Kidney (tissue), 13 donors: ENCODE measurements at regions not wholly inside any gene's neighbourhood (a gene's known extent, or its start where the extent isn't known, plus 50 kb on each side); places are given as distances from the start of the nearest gene placed in this dataset.

Source experiments
- DNase-seq, 5 donors: peaks; one replicate each; pipeline ENCODE4 v3.0.0-alpha.2; 2013 to 2020
- FAIRE-seq: peaks from 2 replicates; lab custom pipeline; 2012; peaks lifted over from hg19 to GRCh38; lab: Jason Lieb, UNC
- H3K27ac ChIP-seq, 2 donors: one replicate each; pipeline ENCODE4 v1.7.0; 2013; ENCODE audit warnings: low read depth in 2 of 2, low read length in 2 of 2, inconsistent platforms in 1 of 2
- H3K27me3 ChIP-seq: one replicate; pipeline ENCODE4 v1.7.1; 2013; ENCODE audit warnings: low read length, inconsistent platforms; ENCODE audit not compliant: control insufficient read depth, insufficient read depth
- H3K36me3 ChIP-seq, 3 donors: one replicate each; pipeline versions ENCODE4 v1.7.0 to v1.7.1; 2013; ENCODE audit warnings: low read length in 3 of 3, control low read depth in 1 of 3, inconsistent platforms in 1 of 3; ENCODE audit not compliant: insufficient read depth in 3 of 3, control insufficient read depth in 2 of 3
- H3K4me1 ChIP-seq, 3 donors: one replicate each; pipeline versions ENCODE4 v1.7.0 to v1.7.1; 2013; ENCODE audit warnings: low read length in 3 of 3, inconsistent platforms in 1 of 3, low read depth in 1 of 3; ENCODE audit not compliant: control insufficient read depth in 2 of 3, insufficient read depth in 2 of 3
- H3K4me3 ChIP-seq, 3 donors: one replicate each; pipeline versions ENCODE4 v1.7.0 to v1.8.1; 2013; ENCODE audit warnings: low read length in 3 of 3, control low read depth in 1 of 3, inconsistent platforms in 1 of 3
- H3K9ac ChIP-seq, 3 donors: one replicate each; pipeline versions ENCODE4 v1.7.0 to v1.7.1; 2013; ENCODE audit warnings: low read length in 3 of 3, control low read depth in 1 of 3, inconsistent platforms in 1 of 3
- H3K9me3 ChIP-seq, 3 donors: one replicate each; pipeline versions ENCODE4 v1.7.0 to v1.7.1; 2013; ENCODE audit warnings: low read length in 3 of 3, control low read depth in 1 of 3, inconsistent platforms in 1 of 3; ENCODE audit not compliant: control insufficient read depth in 2 of 3, insufficient read depth in 1 of 3
- intact Hi-C: fragments of 100-400 bp; cut with DNase I; formaldehyde crosslinking; loops from one replicate; pipeline ENCODE4 v1.11.1; 2022
- TF ChIP-seq, protein P1 (sequence below): IDR thresholded peaks from 3 replicates; pipeline ENCODE4 v1.5.1; 2012; ENCODE audit warnings: mild to moderate bottlenecking, moderate library complexity, borderline replicate concordance; ENCODE audit not compliant: insufficient read depth; ENCODE audit errors: extremely low read depth
- donor health status: control.
- donor health status: control.
- donor health status: control.
- donor health status: control.
- donor health status: control.
- donor health status: DM: yes; HTN: yes; CAD: no.
- donor health status: Normal renal cell carcinoma (clear cell type).

DNA sequence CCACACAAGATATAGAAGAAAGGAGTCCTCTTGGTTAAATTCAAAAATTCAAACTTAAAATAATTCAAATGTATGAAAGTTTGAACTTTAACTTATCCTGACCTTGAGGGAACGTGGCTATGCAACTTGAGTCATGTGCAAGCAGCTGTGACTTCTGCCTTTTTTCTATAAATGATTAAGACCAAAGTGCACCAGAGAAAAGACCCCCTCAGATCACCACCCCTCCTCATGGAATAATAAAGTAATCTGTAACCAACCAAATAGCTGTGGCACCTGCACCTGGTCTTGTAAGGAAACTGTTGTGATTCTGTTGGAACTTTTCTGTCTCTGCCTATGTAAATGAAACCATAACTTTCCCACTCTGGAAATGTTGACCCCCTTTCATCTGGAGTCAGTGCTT is 141.1 kb upstream of the GGTLC1 start:
- Histone ChIP-seq H3K9ac (no peak overlapping the region), H3K4me1 (peaks cover 0 to 17% (median 3%) of the 10 kb centered on the region in 3 donors), H3K4me3 (no peak overlapping the region), H3K9me3 (peaks cover 0 to 4% (median 0%) of the 10 kb centered on the region in 3 donors), H3K27me3 (no peaks in the 10 kb centered on the region), H3K27ac (peak overlapping the region in 1 of 2 donors; percentile 43), H3K36me3 (no peaks in the 10 kb centered on the region)
- intact Hi-C loops = no loop called here
- peak in 2 of 5 donors; percentile 68 to 70 for DNase-seq
- TF ChIP-seq, protein P1, sequence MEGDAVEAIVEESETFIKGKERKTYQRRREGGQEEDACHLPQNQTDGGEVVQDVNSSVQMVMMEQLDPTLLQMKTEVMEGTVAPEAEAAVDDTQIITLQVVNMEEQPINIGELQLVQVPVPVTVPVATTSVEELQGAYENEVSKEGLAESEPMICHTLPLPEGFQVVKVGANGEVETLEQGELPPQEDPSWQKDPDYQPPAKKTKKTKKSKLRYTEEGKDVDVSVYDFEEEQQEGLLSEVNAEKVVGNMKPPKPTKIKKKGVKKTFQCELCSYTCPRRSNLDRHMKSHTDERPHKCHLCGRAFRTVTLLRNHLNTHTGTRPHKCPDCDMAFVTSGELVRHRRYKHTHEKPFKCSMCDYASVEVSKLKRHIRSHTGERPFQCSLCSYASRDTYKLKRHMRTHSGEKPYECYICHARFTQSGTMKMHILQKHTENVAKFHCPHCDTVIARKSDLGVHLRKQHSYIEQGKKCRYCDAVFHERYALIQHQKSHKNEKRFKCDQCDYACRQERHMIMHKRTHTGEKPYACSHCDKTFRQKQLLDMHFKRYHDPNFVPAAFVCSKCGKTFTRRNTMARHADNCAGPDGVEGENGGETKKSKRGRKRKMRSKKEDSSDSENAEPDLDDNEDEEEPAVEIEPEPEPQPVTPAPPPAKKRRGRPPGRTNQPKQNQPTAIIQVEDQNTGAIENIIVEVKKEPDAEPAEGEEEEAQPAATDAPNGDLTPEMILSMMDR = no peak
- FAIRE-seq = no peak

DNA sequence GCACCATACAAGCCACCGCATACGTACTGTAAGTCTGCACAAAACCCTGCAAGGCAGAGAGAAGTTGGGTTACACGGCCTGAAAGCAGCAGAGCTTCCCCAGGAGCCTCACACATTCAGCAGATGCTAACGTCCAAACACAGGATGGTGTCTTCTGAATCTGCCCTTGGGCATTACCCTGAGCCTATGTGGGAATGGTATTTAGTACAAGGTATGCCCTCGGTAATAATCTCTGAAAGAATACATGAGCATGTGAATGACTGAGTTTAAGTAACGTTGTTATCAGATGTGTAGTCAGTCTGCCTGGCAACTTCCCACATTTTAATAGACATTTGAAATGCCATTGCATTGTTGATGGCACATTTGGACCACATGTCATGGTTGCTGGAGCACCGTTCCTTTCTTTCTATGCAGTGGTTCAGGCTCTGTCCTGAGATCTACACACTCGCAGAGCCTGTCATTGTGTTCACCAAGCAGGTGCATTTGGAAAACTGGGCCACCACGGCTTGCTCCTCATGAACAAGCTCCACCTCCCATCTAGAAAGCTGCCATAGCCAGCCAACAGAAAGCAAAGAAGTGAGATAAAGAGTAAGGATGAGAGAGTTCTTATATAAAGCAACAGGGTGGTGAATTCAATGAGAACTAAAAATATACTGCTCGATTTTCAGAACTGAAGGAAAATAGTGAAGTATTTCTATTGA is 136.5 kb upstream of the GGTLC1 start:
- TF ChIP-seq, protein P1 = no peak
- H3K9ac ChIP-seq = no peak overlapping the region
- H3K27me3 ChIP-seq = no peaks in the 10 kb centered on the region
- intact Hi-C loops = no loop called here
- no peak overlapping the region for H3K4me3 ChIP-seq
- H3K4me1 ChIP-seq = no peaks in the 10 kb centered on the region
- FAIRE-seq (no peak), DNase-seq (no peak)
- H3K27ac ChIP-seq = no peak overlapping the region
- peaks cover 0 to 4% (median 0%) of the 10 kb centered on the region in 3 donors for H3K9me3 ChIP-seq
- H3K36me3 ChIP-seq = no peaks in the 10 kb centered on the region

DNA sequence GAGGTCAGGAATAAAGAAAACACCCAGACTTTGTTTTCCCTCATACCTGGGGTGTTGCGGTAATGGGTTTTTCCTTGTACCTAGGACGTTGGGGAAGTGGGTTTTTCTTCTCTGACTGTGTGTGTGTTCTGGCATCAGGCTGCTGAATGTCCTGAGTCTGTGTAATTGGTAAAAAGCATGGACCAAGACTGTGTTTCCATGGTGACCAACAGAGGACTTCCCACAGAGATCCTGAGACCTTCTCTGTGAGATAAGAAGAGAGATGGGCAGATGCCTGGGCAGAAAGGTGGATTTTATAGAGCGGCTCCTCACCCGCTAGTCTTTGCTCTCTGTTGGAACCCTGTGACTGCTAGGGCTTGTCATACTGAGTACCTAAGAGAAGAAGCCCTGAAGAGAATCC is 135.4 kb upstream of the GGTLC1 start:
- Histone ChIP-seq H3K4me3 (no peak overlapping the region), H3K9me3 (peaks cover 0 to 4% (median 0%) of the 10 kb centered on the region in 3 donors), H3K27me3 (no peaks in the 10 kb centered on the region), H3K4me1 (no peaks in the 10 kb centered on the region), H3K36me3 (no peaks in the 10 kb centered on the region), H3K9ac (no peak overlapping the region), H3K27ac (no peak overlapping the region)
- DNase-seq (no peak), FAIRE-seq (no peak)
- intact Hi-C loops = no loop called here
- TF ChIP-seq, protein P1 = no peak
